ENCODE measurements at regions not wholly inside any gene's neighbourhood (a gene's known extent, or its start where the extent isn't known, plus 50 kb on each side); places are given as distances from the start of the nearest gene placed in this dataset.
"Not testable (repeated sequence)": the region's sequence is repeated elsewhere in the genome, so short reads cannot be mapped to it uniquely, and the experiment has no call there.

DNA sequence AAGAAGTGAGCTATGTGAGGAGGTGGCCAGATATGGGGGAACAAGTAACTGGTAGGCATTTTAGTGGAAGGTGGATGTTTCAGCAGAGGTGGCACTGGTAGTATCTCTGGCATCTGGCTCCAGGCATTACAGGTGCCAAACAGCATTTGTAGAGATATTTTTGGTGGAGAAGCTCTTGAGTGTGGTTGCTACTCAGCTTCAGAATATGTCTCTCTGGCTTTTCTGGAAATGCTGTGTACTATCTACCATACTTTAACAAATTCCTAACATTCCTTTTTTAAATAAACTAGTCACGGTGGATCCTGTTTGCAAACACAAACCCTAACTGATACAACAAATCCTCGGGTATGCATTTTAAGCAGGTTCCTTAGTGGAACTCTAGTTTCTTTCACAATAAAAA, 128.0 kb downstream of the BARX2 start:
- no peak for DNase-seq (ENCODE audit: low read depth in 2 of 2)

DNA sequence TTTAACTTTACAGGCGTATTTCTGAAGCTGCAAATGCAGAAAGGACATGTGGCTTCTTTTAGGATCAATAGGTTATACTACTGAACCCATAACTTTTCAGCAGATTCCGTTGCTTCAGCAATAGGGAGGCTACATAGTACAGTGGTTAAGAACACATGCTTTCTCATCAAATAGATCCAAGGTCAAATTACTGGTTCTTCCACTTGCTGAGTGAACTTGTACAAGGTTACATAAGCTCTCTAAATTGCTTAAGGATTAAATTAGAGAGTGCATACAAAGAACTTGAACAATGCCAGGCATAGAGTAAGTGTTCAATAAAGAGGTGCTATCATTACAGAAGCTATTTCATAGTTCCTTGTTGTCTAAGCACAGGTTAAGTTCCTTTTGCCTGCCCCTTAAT, 129.6 kb downstream of the BARX2 start:
- DNase-seq (ENCODE audit: low read depth in 2 of 2): no peak

DNA sequence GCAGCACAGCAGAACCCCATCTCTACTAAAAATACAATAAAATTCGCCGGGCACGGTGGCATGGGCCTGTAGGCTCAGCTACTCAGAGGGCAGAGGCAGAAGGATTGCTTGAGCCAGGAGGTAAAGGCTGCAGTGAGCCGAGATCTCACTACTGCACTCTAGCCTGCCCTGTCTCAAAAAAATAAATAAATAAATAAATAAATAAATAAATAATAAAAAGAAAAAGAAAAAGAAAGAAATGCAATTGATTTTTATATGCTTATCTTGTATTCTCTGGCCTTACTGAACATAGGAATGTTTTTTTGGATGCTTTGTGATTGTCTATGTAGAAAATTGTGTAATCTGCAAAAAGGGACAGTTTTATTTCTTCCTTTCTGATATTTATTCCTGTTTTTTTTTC, 132.5 kb downstream of the BARX2 start:
- DNase-seq (ENCODE audit: low read depth in 2 of 2): no peak

DNA sequence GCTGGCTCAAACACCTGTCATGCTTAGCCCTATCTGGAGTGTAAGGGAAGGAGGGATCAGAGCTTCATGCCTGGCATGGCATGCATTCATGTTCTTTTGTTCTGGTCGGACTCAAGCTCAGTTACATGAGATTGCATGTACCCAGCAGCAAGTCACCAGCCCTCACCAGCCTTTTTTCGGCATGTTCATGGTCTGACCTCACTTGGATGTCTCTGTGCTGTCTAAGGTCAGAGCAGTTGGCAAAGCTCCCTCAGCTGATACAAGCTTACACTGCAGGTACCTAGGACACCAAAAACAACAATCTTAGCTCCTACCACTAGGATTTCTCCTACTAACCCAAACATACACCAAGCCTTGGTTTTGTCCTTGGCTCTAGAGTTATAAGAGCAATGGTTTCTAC, 152.6 kb downstream of the BARX2 start:
- no peak for DNase-seq (ENCODE audit: low read depth in 2 of 2)

DNA sequence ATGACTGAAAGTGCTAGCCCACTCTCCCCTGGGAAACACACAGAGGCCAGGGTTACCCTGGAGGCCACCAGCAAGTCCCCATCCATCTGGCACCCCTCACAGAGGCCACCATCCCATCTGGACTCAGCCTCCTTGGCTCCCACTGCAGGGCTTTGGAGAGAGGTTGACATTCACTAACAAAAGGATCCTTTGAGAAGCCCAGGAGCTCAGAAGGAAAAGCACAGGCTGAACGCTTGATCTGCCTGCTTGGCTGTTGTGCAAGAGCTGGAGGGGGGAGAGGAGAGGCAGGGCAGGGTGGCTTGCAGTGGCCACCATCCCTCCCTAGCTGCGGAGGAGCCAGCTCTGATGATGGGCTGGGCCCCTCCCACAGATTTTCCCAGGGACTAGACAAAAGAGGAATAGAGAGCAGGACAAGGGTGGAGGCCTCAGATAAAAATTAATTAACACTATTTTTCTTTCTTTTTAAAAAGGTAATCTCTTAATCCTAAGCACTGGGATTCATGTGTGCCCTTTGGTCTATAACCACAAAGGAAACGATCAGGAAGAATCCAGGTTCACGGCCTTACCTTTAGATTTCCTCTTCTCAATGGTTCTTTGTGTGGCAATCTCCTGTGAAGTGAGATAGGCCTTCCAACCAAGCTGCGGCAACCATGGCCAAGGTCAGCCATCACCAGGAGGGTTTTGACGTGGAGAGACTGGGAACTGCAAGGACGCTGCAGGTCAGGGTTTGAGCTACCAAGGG, 154.7 kb downstream of the BARX2 start:
- no peak for DNase-seq (ENCODE audit: low read depth in 2 of 2)

DNA sequence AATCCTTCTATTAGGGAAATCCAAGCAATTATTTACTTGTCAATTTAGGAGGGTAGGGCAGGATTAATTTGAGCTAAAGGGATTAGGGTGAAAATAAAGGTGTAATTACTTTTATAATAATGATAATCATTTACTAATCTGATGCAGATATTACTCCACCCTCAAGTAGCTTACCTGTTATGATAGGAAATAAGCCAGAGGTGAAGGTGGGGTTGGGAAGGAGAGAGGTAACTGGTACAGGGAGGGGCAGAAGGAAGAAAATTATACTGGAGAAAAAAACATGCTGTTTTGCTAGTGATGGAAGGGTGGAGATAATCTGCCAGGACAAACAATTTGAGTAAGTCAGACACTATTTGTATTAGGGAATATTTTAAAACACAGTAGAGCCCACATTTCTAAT, 157.7 kb downstream of the BARX2 start:
- no peak for DNase-seq (ENCODE audit: low read depth in 2 of 2)

DNA sequence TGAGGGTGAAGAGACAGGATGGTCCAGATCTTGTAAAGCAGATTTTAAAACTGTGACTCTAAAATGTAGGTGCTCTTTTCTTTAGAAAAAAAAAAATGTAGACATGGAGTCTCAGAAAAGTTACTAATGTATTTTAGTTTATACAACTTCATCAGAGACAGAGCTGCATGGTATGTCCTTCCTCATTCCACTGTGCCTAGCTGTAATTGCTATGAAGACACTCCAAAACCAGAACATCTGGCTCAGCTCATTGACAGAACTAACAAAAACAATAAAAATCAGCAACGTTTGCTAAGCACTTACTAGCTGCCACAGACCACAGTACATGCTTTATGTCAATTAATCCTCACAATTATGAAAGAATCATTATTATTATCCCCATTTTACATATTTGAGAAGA, 160.7 kb downstream of the BARX2 start:
- no peak for DNase-seq (ENCODE audit: low read depth in 2 of 2)

DNA sequence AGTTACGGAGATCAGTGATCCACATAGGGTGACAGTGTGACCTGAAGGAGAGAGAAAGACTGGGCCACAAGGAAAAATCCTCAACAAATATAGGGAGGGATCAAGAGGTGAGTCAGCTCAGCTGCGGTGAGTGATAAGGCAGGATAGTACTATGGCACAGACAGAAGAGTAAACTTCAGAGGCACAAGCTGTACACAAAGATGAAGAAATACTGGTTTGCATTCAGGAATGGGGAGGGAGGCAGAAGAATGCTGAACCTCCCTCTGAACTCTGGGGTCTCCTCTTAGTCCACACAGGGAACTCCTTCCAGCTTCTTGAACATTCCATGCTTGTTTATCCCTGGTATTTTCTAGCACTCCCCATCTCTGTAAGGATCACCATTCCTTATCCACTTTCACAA, 162.7 kb downstream of the BARX2 start:
- no peak for DNase-seq (ENCODE audit: low read depth in 2 of 2)

DNA sequence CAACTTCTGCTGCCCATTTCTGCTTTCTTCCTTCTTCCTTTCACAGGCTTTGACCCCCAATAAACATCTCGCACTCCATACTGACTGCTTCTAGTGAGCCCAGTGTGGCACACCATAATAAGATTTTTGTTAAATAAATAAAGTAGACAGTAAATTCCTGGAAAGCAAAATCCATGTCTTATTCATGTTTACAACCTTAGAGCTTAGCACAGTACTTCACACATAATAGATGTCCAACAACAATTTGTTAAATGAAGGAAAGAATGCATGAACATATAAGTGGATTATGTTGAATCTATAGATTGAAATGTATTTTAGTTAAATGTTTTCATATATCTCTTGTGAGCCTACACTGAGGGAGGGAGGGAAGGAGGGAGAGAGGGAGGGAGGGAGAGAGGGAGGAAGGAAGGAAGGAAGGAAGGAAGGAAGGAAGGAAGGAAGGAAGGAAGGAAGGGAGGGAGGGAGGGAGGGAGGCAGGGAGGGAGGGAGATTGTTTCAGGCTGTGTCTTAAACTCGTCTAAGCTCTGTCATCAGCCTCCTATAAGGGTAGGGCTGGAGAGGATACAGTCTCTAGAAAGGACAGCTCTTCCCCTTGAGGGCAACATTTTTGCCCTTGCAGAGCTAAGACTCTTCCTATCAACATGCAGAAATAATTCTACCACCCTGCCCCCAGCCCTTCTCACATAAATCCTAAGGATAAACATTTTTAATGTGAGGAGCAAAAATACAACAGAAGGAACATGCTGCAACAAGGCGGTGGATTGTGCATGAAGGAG, 168.1 kb downstream of the BARX2 start:
- no peak for DNase-seq (ENCODE audit: low read depth in 2 of 2)

DNA sequence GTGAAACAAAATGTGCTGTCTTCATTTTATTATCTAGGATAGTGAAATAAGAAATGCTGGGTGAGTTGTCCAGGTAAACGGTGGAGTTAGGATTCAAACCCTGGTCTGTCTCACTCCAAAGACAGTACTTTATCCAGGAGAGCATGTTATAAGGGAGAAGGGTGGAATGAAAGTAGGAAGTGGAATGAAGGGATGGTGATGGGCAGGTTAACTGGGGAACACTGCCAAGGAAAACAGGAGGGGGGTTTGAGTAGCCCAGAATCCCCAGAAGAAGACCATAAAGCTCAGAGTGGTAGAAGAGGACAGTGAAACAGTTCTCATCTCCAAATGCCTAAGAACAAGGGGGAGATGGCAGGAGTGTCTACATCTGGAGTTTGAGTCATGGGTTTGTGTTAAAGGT, 169.0 kb downstream of the BARX2 start:
- no peak for DNase-seq (ENCODE audit: low read depth in 2 of 2)

DNA sequence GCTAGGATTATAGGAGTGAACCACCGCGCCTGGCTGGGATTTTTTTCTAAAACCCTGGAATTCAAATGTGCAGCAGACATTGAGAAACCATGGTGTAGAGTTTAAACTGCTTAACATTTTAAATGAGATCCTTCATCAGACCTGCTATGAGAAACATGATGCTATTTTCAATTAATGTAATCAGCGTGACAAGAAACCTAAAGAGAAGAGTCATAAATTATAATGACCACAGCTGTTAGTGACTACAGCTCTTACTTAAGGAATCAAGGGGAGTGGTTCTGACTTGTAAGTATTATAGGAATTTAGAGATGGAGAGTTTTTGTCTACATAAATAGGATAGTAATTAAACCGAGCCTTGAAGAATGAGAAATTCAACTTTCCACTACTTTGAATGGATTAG, 170.6 kb downstream of the BARX2 start:
- DNase-seq (ENCODE audit: low read depth in 2 of 2): no peak

DNA sequence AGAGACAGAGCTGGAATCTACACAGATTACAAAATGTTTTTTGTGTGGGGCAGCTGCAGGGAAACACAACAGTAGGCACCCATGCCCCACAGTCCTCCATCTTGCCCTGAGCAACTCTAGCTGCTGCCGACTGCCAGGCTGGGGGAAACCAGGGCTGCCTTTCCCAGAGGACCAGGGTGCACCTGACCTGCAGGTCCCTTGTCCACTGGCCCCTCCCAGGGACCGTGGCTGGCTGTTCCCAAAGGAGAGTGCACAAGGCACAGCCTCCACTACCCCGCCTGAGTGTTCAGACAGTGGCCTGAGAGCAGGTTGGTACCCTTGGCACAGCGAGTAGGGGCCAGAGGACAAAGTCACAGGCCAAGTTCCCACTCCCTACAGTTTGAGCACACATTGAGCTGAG, 181.8 kb downstream of the BARX2 start:
- DNase-seq (ENCODE audit: low read depth in 2 of 2): no peak

DNA sequence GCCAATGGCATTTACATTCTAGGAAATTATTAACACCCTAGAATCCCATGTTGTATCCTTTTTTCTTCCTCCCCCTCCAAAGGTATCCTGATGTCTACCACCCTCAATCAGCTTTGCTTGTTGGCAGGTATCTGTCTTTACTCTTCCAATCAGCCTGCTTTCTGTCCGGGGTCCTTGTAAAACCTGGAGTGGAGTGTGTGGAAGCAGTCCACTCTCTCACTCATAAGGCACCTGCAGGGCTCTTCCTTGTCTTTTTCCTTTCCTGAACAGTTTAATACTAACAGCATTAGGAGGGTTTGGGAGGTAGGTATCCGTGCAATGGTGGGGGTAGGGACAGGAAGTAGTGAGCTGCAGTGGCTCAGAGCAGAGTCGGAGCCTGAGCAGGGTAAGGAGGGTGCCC, 193.4 kb downstream of the BARX2 start:
- no peak for DNase-seq (ENCODE audit: low read depth in 2 of 2)

DNA sequence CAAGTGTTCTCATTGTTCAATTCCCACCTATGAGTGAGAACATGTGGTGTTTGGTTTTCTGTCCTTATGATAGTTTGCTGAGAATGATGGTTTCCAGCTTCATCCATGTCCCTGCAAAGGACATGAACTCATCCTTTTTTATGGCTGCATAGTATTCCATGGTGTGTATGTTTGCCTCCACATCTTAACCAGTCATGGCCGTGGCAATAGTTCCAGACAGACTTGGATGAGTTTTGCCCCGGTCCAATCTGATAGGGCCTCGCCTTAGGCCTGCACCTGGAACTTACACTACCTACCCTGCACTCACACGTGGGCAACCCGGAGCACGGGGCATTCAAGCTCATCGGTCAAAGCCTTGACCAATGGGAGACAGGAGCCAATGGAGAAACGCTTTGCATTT, 197.0 kb downstream of the BARX2 start:
- not testable (repeated sequence) for DNase-seq (ENCODE audit: low read depth in 2 of 2)

DNA sequence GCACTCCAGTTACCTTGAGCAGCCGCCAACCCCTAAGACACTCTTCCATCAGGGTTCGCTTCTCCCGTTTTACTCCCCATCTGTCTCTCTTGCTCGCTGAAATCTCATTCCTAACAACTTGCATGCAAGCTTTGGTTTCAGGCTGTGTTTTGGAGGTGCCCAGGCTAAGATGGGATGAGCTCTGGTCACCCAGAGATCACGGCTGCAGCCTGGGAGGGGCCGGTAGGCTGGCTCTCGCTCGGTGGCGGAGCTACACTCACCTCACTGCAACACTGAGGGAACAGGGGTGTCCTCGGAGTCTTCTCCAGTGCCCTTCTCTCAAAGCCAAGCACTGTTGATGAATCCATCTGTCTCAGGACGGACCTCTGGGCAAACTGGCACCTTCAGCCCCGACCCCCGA, 197.5 kb downstream of the BARX2 start:
- DNase-seq (ENCODE audit: low read depth in 2 of 2): no peak

DNA sequence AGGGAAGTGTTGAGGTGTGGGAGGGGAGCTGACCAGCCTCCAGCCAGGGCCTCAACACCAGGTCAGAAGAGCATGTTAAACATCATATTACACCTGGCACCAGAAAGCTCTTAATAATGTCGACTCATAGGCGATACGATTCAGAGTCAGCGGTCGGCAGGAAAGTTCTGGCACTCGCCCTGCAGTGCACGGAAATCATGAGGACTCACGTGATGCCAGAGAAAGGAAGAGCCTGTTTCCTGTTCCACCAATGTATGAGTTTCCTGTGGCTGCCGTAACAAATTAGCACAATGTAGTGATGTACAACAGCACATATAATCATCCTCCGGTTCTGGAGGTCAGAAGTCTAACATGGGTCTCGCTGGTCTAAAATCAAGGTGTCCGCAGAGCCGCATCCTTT, 198.8 kb downstream of the BARX2 start:
- no peak for DNase-seq (ENCODE audit: low read depth in 2 of 2)

DNA sequence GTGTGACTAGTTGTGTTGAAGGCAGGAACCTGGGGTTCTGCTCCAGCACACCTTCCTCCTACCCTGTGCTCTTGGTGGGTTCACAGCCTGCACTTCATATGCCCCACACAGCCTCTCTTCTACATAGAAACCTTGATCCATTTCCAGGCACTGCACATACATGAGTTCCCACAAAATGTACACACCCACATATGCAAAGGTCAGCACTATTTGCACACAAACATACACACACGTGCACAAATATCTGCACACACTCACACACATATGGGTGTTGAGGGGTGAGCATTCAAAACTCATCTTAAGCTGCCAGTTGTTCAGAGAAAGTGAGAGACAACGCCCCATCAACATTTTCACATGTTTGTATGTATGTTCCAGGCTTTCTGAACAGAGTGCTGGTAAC, 201.0 kb downstream of the BARX2 start:
- no peak for DNase-seq (ENCODE audit: low read depth in 2 of 2)

DNA sequence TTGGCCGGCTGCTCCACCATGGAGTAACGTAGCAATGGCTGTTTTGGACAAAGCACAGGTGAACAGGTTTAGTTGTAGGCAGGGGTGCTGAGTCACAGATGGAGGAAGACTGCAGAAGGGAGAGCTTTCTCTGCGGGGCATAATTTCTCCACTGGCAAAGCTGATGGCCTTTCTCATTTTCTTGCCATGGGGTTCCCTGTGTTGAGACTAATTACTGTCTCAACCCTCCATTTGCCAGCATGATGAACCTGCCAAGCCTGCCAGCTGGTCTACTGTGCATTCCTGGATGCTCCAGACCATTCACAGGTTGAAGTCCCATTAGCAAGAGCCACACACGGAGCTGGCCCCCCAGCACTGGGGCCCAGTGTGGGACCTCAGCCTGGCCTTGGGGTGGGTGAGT, 202.4 kb downstream of the BARX2 start:
- DNase-seq (ENCODE audit: low read depth in 2 of 2): no peak

DNA sequence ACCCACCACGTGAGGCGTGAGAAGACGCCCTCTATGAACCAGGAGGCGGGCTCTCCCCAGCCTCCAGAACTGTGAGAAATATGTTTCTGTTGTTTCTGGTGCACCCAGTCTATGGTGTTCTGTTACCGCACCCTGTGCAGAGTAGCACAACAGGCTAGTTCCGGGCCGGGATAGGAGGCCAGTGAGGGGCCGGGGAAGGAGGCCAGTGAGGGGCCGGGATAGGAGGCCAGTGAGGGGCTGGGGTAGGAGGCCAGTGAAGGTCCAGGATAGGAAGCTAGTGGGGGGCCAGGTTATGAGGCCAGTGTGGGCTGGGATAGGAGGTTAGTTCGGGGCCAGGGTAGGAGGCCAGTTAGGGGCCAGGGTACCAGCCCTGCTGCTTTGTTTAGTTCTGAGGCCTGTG, 204.6 kb downstream of the BARX2 start:
- DNase-seq (ENCODE audit: low read depth in 2 of 2): no peak

DNA sequence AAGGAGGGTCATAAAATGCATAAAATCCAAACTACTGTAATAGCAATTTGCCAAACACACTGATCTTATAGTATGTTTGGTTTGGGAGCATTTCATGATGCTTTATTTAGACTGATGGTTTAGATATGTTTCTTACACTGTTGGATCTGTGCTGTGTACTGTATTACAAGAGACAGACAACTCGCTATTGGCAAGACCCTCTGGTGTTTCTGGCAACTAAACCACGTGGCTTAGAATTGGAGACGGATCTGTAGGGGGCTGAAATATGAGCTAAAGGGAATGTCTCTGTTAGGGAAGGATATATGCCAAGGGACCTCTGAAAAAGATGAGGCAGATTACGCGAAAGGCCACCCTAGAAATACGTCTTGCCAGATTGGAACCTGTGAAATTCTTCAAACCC, 208.7 kb downstream of the BARX2 start:
- DNase-seq (ENCODE audit: low read depth in 2 of 2): no peak

DNA sequence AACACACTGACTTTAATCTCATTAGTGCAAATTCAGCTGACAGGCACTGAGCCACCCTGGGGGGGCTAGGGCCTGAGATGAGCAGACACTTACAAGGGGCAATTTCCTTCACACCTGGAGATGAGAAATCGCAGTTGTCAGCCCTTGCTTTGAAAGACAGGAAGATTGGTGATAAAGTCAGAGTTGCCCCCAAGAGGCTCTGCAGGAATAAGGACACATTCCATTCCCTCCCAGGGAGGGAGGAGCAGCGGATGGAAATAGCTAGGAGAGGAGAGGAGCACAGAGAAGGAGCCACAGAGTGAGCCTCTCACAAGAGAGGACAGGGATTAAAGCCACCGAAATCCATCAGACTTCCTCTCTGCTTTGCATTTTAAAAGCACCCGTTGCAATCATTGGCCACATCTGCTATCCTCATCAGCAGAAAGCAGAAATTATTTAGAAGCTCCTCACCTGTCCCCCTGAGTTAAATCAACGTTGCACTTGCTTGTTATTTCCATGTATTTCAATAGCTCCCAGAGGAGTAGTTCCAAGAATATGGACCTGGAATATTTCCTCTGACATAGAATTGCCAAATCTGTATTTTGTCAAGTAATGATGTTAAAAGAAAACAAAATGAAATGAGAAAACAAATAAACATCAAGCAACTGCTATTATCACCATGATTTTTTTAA, 213.7 kb downstream of the BARX2 start:
- DNase-seq (ENCODE audit: low read depth in 2 of 2): no peak

DNA sequence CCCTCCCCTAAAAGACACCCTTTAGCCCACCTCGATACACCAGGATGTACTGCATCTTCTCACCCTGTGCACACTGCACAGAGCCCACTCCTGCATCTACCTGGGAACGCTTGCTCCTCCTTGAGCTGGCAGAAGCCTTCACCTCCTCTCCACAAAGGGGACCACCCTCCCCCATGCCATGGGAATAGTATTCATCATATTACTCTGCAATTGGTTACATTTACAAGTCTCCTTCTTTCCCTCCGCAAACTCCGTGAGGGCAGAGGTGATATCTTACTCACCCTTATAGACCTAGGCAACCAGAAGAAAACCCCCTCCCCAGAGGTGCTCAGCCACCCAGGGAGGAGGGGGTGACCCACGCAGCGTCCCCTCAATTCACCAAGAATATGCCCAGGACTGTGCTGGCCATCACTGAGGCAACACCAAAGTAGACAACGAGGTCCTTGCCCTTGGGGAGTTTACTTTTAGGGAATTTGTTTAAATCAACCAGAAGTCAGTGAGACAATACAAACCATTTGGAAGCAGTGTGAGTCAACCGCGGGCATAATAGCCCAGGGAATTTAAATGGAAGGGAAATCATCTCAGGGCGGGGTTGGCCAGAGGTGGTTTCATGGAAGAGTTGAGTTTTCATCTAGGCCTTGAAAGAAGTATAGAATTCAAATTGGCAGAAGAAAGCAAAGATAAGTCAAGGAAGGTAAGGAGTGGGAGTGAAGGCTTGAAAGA, 214.5 kb downstream of the BARX2 start:
- no peak for DNase-seq (ENCODE audit: low read depth in 2 of 2)
